Breast epithelium (tissue), 3 donors: ENCODE measurements at regions not wholly inside any gene's neighbourhood (a gene's known extent, or its start where the extent isn't known, plus 50 kb on each side); places are given as distances from the start of the nearest gene placed in this dataset.
A peak's percentile ranks its signal among the peaks of the same experiment; 100 is the strongest.

Experiments used
- CTCF ChIP-seq, 3 donors: fragments of 450-650 bp; IDR thresholded peaks; one replicate each; pipeline ENCODE4 v1.5.1; 2016 to 2017; ENCODE audit warnings: antibody characterized with exemption in 3 of 3, mild to moderate bottlenecking in 3 of 3, moderate library complexity in 3 of 3
- POLR2A ChIP-seq: fragments of 450-650 bp; IDR thresholded peaks from one replicate; pipeline ENCODE4 v1.6.1; 2016; ENCODE audit warnings: antibody characterized with exemption, mild to moderate bottlenecking, moderate library complexity

GRCh38 chr6:76682842-76683241 lies 610.4 kb upstream of the IMPG1 start:
- TF ChIP-seq CTCF (IDR thresholded peaks at IDR 0.05) (peak in 1 of 3 donors; percentile 27), POLR2A (no peak)
